NCI-H510A (cell line): ENCODE measurements at regions not wholly inside any gene's neighbourhood (a gene's known extent, or its start where the extent isn't known, plus 50 kb on each side); places are given as distances from the start of the nearest gene placed in this dataset.

Experiments
- DNase-seq: peaks from one replicate; lab custom pipeline; 2025; lab: John Stamatoyannopoulos, UW

- DNase-seq, result no peak
Measured at GRCh38 chr3:18774319-18775088, 349.4 kb upstream of the SATB1 start.

GRCh38 chr3:18772699-18773305, 347.7 kb upstream of the SATB1 start:
- no peak for DNase-seq

- DNase-seq, result no peak
Measured at GRCh38 chr3:18771931-18772330, 346.8 kb upstream of the SATB1 start.

- DNase-seq, result no peak
Measured at GRCh38 chr3:18770800-18771199, 345.7 kb upstream of the SATB1 start.

- DNase-seq, result no peak
Measured at GRCh38 chr3:18767756-18768303, 342.7 kb upstream of the SATB1 start.

- no peak for DNase-seq
Measured at GRCh38 chr3:18766974-18767373, 341.8 kb upstream of the SATB1 start.

GRCh38 chr3:18765662-18766061, 340.5 kb upstream of the SATB1 start:
- DNase-seq, result no peak

GRCh38 chr3:18765161-18765560, 340.0 kb upstream of the SATB1 start:
- DNase-seq, result no peak

- no peak for DNase-seq
Measured at GRCh38 chr3:18761530-18761929, 336.4 kb upstream of the SATB1 start.

- DNase-seq, result peak; percentile 63
Measured at GRCh38 chr3:18758047-18758704, 333.0 kb upstream of the SATB1 start.

- no peak for DNase-seq
Measured at GRCh38 chr3:18757476-18757875, 332.3 kb upstream of the SATB1 start.

- no peak for DNase-seq
Measured at GRCh38 chr3:18752273-18752934, 327.3 kb upstream of the SATB1 start.

GRCh38 chr3:18751514-18751913, 326.4 kb upstream of the SATB1 start:
- peak; percentile 58 for DNase-seq

- DNase-seq, result no peak
Measured at GRCh38 chr3:18747383-18747782, 322.2 kb upstream of the SATB1 start.

- no peak for DNase-seq
Measured at GRCh38 chr3:18745472-18745871, 320.3 kb upstream of the SATB1 start.

GRCh38 chr3:18744472-18744871, 319.3 kb upstream of the SATB1 start:
- DNase-seq, result no peak

GRCh38 chr3:18743761-18744160, 318.6 kb upstream of the SATB1 start:
- no peak for DNase-seq

- no peak for DNase-seq
Measured at GRCh38 chr3:18740631-18741583, 315.8 kb upstream of the SATB1 start.

GRCh38 chr3:18739099-18739433, 313.9 kb upstream of the SATB1 start:
- DNase-seq, result no peak

GRCh38 chr3:18738393-18739098, 313.4 kb upstream of the SATB1 start:
- DNase-seq, result no peak

GRCh38 chr3:18735005-18735404, 309.9 kb upstream of the SATB1 start:
- DNase-seq, result no peak
